GM18519 (cell line): ENCODE measurements at regions not wholly inside any gene's neighbourhood (a gene's known extent, or its start where the extent isn't known, plus 50 kb on each side); places are given as distances from the start of the nearest gene placed in this dataset.
"Not testable (repeated sequence)": the region's sequence is repeated elsewhere in the genome, so short reads cannot be mapped to it uniquely, and the experiment has no call there.

Experiments used
- ATAC-seq: cut with Tn5 transposase; IDR thresholded peaks from one replicate; pipeline ENCODE4 v1.9.1; 2021; ENCODE audit warnings: mild to moderate bottlenecking, moderate library complexity; ENCODE audit not compliant: unreplicated experiment, low FRiP score

DNA sequence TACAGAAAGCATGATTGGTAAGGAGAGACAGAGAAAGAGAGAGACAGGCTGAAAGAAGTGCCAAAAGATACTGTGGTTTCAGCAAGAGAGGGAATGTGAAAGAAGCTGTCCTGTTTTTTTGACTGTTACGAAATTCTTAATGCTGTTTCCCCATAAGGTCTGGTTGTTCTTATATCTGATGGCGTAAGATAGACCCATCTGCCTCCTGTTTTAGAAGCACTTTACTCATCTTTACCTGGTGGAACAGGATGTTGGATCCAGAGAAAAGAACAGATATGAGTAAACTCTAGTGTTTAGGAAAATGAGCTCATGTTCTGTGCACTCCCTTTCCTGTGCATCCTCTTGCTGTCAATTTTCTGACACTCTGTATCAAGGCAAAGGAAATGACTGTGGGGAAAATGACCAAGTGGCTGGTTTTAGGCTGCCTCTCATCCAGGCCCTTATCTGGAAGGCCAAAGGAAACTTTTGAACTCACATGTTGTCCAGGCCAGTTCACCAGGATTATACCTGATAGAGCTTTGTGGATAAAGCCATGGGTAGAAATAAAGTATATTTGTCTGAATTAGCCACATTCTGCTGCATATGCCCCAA, 311.7 kb upstream of the HTR2C start:
- ATAC-seq: no peak

DNA sequence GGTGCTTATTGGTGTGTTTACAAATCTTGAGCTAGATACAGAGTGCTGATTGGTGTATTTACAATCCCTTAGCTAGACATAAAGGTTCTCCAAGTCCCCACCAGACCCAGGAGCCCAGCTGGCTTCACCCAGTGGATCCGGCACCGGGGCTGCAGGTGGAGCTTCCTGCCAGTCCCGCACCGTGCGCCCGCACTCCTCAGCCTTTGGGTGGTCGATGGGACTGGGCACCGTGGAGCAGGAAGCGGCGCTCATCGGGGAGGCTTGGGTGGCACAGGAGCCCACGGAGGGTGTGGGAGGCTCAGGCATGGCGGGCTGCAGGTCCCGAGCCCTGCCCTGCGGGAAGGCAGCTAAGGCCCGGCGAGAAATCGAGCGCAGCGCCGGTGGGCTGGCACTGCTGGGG, 313.5 kb upstream of the HTR2C start:
- ATAC-seq: not testable (repeated sequence)

DNA sequence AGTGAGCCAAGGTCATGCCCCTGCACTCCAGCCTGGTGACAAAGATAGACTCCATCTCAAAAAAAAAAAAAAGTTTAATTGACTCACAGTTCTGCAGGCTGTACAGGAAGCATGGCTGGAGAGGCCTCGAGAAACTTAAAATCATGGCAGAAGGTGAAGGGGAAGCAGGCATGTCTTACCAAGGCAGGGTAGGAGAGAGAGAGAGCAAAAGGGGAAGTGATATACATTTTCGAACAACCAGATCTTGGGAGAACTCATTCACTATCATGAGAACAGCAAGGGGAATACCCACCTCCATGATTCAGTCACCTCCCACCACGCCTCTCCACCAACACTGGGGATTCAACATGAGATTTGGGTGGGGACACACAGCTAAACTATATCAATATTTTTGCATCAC, 315.2 kb upstream of the HTR2C start:
- ATAC-seq: no peak

DNA sequence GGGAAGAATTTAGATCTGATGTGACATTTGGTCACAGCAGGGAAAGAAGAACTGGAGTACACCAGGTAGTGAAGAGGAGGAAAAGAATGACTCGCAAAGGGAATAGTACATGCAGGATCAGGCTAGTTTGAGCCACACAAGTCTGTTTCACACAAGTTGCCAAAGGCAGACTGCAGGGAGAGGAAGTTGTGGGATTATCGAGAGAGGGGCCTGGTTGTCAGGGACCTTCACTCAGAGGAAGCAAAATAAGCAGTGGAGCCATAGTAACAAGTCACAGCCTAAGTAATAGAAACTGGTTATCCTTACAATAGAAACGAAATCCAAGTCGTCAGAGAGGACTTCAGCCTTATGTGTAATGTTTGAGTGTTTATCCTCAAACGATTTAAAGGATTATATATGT, 316.7 kb upstream of the HTR2C start:
- ATAC-seq: no peak

DNA sequence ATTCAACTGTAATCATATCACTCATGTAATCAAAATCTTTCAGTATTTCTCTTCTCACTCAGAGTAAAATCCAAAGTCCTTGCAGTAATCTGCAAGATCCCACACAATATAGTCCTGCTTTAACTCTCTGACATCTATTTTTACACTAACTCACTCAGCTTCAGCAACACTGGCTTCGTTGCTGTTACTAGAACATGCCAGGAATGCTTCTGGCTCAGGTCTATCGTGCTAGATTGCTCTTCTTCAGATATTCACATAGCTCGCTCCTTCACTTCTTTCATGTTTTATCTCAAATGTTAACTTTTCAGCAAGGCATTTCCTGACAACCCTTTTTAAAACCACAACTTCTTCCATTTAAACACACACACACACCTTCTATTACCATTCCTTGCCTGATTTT, 331.7 kb upstream of the HTR2C start:
- ATAC-seq: no peak

DNA sequence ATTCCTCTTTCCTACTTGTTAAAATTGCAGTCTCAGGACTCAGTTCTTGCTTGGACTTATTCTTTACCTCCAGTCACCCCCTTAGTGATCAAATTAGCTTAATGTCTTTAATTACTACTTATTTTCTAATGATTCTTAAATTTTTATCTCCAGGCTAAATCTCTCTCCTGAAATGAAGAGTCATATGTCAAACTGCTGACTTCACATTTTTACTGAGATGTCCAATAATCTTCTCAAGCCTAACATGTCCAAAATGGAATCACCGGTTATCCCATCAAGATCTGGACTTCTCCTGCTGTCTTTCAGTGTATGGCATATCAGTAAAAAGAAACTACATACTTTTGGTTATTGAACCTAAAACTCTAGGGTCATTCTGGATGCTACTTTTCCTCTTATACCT, 332.3 kb upstream of the HTR2C start:
- ATAC-seq: no peak

DNA sequence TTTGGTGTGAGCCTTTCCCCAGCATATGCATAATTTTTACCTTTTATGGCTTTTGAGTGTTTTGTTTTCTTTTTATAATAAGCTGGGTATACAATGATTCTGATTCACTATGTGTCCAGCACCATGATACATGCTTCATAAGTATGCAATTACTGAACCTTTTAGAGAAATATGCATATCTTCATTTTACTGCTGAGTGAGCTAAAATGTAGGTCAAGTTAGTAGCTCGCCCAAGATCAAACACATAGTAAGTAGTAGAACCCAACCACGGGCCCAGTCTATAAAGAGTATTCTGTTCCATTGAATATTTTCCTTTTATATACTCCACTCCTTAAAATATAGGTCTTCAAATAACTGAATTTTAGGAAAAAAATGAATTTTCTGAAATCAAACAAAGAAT, 362.4 kb upstream of the HTR2C start:
- no peak for ATAC-seq

DNA sequence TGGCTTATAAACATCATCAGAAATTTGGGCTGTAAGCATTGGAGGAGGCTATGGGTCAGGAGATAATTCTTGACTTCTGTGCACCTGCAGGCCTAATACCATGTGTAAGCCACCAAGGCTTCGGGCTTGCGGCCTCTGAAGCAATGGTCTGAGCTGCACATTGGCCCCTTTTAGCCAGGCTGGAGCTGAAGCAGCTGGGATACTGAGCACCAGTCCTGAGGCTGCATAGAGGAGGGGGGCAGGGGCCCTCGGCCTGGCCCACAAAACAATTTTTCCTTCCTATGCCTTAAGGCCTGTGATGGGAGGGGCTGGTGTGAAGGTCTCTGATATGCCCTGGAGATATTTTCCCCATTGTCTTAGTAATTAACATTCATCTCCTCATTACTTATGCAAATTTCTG, 373.0 kb upstream of the HTR2C start:
- no peak for ATAC-seq

DNA sequence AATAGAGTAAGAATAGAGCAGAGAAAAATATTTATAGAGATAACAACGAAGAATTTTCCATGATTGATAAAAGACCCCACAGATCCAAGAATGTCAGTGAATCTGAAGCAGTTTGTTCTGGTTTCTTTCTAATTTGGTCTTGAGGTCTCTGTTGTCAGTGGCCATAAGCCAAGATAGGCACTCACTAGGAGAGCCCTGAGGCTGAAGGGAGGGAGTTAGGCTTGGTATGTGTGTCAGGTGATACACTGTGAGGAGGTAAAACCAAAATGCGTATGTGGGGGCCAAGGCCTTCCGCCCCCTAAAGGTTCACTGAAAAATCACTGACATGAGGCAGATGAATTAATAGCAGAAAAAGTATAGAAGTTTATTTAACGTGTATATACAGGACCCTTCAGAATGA, 382.3 kb upstream of the HTR2C start:
- ATAC-seq: no peak

DNA sequence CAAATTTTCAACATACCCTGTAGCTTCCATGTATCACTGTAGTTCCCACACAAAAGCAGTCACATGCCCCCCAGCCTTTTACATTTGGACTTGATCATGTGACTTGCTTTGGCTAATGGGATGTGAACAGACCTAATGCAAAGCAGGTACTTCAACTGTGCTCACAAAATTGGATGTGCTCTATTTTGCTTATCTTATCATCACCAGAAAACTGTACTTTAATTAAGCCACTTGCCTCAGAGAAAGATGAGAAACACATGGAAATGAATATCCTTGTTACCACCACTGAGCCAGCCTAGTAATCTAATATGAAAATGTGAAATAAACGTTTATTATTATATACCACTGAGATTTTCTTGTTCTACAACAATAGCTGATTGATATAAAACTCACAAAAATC, 402.7 kb upstream of the HTR2C start:
- ATAC-seq: no peak

DNA sequence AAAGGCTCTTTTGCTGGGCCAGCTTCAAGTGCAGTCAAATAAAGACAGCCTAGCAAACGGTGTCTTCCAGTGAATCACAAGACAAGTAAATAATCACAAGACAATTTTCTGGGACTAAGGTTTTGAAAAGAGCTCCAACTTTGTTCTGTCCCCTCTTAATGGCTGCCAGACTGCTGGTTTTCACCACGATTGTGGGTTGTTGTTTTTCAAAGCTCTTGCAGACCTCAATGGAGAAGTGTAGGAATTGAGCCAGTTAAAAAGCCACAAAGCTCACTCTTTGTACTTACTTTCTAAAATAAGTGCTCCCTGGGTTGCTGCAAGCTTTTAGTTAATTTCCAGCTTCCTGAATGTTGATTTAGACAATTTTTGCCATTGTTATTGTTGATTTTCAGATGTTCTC, 405.8 kb upstream of the HTR2C start:
- ATAC-seq: no peak

DNA sequence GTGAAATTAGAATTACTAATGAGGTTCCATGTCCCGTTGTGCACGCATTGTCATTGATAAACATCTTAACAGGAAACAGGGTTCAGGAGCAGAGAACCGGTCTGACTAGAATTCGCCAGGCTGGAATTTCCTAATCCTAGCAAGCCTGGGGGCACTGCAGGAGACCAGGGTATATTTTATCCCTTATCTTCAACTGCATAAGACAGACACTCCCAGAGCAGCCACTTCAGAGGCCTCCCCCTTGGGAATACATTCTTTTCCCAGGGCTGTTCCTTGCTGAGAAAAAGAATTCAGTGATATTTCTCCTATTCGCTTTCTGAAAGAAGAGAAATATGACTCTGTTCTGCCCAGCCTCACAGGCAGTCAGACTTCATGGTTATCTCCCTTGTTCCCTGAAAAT, 416.6 kb upstream of the HTR2C start:
- ATAC-seq: not testable (repeated sequence)

DNA sequence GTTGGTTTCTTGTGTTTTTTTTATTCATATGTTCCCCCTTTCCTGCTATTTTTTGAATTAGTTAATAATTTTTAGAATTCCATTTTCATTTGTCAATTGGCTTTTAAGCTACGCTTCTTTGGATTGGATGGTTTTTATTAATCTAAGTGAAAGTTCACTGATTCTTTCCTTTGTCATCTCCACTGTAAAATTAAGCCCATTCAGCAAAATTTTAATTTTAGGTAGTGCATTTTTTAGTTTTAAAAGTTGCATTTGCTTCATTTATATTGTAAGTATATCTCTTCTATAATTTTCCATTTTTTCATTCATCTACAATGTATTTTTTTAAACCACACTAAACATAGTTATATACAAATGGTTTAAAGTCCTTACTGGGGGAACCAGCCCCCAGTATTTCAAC, 417.3 kb upstream of the HTR2C start:
- no peak for ATAC-seq

DNA sequence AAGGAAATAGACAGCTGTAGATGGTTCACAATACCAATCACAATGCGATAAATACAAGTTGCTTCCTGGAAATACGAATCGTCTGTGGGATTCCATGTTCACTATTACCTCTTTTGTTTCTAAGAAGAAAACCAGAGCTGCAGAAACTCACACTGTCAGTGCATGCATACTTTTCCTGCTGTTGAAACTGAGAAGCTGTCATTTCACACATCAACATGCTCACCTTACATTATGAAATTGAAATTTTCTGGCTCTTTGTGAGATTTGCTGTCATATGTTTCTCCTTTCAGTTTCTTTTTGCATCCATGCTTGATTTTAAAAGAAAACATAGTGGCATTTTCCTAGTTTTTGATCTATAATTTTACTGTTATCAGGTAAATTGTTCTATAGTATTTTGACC, 418.3 kb upstream of the HTR2C start:
- no peak for ATAC-seq

DNA sequence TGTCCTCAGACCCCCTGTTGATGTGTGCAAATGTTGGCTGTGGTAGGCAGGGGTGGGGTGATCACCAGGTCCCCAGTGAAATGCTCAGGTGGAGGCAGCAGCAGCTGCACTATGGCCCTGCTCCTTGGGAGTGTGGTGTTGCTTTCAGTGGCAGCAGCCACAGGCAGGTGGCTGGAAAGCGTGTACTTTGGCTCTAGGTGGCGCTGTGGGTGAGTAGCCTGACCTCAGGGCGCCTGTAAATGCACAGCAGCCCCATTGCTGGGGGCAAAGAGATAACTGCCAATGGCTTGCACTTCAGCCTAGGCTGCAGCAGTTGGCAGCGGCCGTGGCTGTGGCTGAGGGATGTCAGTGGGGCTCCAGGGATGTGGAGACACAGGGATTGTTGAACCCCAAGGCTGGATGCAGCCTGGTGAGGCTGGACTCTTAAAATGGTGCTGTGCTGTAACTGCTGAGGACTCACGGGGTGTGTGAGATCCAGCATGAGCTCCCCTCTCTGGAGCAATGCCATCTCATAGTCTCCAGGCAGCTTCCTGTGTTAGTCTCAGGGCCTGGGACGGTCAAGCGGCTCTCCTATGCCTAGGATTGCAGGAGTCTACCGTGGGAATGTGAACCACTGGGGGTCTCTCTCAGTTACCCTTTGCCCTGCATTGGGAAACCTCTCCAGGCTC, 421.7 kb upstream of the HTR2C start:
- no peak for ATAC-seq

DNA sequence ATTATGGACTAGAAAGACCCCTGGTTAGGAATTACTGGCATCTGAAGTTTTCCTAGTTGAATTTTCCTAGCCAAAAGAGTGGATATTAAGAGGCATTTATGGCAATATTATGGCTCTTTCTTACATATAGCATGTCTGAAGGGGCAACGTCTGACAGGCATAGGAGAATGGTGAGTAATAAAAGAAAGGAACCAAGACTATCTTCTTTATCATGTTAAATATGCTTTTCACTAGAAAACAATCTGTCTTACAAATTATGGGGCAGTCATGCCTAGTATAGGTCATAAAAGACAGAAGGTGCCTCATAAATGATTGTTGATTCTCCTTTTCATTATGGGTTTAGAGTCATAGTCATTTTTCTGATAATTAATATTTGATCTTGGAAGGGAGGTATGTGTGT, 431.1 kb upstream of the HTR2C start:
- no peak for ATAC-seq

DNA sequence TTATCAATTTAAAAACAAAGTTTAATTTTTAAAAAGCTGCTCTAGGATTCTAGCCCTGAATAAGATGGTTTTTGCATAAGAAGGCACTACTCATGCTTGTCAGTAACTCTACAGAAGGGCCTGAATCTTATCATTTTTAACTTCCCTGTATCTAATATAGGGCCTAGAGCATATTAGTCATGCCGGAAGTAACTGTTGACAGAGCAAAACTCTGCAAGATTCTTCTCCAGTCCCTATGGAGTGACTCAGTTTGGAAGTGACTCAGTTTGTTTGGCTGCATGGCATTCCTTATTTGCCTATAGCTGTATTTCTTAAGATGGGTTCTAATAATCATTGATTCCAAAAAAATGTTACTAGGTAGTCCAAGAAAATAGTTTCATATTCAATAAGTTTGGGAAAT, 431.8 kb upstream of the HTR2C start:
- ATAC-seq: no peak

DNA sequence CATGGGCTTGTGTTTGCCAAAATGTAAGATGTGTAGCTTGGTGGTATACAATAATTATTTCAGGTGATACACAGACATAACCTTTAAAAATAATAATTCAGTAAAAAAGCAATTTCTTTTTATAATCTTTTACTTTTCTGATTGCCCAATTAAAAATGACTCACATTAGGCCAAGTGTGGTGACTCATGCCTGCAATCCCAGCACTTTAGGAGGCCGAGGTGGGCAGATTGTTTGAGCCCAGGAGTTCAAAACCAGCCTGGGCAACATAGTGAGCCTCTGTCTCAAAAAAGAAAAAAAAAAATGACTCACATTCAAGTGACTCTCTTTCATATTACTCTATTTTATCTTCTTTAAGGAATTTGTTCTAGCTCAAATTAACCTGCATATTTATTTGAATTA, 449.4 kb upstream of the HTR2C start:
- no peak for ATAC-seq

DNA sequence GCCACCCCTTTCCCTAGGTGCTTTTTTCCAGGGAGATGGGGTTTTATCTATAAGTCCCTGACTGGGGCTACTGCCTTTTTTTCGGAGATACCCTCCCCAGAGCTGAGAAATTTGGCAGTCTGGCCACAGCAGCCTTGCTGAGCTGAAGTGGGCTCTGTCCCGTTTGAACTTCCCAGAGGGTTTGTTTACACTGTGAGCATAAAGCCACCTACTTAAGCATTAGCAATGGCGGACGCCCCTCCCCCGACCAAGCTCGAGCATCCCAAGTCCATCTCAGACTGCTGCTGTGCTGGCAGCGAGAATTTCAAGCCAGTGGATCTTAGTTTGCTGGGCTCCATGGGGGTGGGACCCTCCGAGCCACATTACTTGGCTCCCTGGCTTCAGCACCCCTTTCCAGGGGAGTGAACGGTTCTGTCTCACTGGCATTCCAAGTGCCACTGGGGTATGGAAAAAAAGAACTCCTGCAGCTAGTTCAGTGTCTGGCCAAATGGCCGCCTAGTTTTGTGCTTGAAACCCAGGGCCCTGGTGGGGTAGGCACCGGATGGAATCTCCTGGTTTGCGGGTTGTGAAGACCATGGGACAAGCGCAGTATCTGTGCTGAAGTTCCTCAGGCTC, 456.4 kb upstream of the HTR2C start:
- ATAC-seq: no peak

DNA sequence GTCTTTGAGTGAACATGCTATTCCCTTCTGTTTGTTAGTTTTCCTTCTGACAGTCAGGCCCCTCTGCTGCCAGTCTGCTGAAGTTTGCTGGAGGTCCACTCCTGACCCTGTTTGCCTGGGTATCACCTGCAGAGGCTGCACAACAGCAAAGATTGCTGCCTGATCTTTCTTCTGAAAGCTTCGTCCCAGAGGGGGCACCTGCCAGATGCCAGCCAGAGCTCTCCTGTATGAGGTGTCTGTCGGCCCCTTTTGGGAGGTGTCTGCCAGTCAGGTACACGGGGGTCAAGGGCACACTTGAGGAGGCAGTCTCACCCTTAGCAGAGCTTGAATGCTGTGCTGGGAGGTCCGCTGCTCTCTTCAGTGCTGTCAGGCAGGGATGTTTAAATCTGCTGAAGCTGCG, 456.9 kb upstream of the HTR2C start:
- no peak for ATAC-seq

DNA sequence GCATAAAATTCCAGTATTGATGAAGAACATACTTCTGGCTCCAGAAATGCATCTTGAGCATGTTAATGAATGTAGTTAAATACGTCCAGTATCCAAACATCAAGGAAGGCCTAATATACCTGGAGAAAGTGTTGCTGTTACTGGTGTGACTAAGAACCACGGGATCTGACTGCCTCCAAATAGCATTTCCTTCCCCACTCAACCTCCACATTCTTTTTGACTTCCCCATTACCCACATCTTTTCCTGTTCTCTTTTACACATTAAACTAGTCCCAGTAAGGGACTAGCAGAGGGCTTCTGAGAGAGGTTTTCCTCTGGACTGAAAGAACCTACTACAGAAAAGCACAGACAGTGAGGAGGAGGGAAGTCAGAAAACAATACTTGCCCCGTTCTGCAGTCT, 482.8 kb upstream of the HTR2C start:
- ATAC-seq: no peak

DNA sequence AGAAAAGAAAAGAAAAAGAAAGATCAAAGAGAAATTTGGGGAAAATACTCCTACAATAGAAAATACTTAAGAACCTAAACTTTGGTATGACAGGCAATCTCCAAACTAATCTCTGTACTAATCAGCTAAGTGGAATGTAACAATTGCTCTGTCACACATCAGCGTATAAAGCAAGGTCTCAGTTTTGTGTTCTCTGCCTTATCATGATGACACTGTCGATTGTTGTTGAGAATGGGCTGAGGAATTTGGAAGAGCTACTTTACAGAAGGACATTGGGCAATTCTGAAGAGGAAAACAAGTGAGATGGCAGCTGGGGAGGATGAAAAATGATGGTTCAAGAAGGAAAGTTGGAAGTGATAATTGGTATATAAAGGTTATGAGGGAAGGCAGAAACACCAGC, 486.0 kb upstream of the HTR2C start:
- ATAC-seq: no peak
